NB4 (cell line): ENCODE measurements at regions not wholly inside any gene's neighbourhood (a gene's known extent, or its start where the extent isn't known, plus 50 kb on each side); places are given as distances from the start of the nearest gene placed in this dataset.

Source experiments
- POLR2A ChIP-seq: IDR thresholded peaks from 2 replicates; pipeline ENCODE4 v1.6.1; 2011; ENCODE audit warnings: mild to moderate bottlenecking; ENCODE audit not compliant: insufficient read length; ENCODE audit errors: extremely low read depth
- TF ChIP-seq, protein P1 (sequence below): IDR thresholded peaks from one replicate; pipeline ENCODE4 v1.5.1; 2012; ENCODE audit warnings: low read depth, low read length
- TF ChIP-seq, protein P2 (sequence below): IDR thresholded peaks from 2 replicates; pipeline ENCODE4 v1.6.1; 2011; ENCODE audit warnings: low read depth, low read length

DNA sequence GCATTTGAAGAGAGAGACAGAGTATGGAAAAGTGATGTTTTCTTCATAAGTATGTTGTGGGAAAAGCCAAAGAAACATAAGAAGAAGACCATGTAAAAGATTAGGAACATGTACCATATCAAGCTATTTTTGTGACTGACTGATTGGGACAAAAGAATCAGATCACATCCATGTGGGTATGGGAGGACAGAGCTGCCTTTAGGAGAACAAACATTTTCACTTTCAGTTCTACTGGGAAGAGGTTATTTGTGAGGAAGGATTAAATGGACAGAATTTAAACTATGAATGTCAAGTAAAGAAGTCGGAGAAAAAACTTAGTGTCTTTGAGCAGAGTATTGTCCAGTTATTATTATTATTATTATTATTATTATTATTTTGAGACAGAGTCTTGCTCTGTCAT, 124.4 kb upstream of the HCRTR2 start:
- TF ChIP-seq, protein P1, sequence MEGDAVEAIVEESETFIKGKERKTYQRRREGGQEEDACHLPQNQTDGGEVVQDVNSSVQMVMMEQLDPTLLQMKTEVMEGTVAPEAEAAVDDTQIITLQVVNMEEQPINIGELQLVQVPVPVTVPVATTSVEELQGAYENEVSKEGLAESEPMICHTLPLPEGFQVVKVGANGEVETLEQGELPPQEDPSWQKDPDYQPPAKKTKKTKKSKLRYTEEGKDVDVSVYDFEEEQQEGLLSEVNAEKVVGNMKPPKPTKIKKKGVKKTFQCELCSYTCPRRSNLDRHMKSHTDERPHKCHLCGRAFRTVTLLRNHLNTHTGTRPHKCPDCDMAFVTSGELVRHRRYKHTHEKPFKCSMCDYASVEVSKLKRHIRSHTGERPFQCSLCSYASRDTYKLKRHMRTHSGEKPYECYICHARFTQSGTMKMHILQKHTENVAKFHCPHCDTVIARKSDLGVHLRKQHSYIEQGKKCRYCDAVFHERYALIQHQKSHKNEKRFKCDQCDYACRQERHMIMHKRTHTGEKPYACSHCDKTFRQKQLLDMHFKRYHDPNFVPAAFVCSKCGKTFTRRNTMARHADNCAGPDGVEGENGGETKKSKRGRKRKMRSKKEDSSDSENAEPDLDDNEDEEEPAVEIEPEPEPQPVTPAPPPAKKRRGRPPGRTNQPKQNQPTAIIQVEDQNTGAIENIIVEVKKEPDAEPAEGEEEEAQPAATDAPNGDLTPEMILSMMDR: no peak
- no peak for TF ChIP-seq POLR2A
- TF ChIP-seq, protein P2, sequence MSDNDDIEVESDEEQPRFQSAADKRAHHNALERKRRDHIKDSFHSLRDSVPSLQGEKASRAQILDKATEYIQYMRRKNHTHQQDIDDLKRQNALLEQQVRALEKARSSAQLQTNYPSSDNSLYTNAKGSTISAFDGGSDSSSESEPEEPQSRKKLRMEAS: no peak
